ENCODE measurements at regions not wholly inside any gene's neighbourhood (a gene's known extent, or its start where the extent isn't known, plus 50 kb on each side); places are given as distances from the start of the nearest gene placed in this dataset.

DNA sequence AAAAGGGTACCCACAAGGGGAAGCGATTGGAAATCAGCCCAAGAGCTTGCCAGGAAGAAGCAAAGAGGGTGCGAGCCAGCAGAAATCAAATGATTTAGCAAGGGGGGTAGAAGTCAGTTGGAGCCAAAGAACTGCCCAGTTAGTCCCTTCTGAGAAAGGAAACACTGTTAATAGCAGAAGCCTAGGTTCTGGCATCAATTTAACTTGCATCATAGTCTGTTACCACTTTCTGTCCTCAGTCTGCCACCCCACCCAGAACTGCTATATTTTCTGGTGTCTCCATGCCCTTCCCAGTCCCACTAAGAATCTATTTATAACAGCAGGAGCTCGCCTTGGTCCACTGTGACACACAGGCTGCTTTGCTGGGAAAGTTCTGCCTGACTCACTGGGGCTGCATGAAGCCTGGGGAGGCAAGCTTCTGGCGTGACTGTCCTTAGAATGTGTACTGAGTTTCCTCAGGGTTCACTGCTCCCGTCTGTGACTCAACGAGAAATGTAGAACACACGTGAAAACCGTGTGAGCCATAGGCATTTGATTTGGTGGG, 157.8 kb upstream of the TTC29 start:
- no peak overlapping the region for H3K4me3 ChIP-seq
- H3K36me3 ChIP-seq = no peaks in the 10 kb centered on the region
- intact Hi-C loops (cut with DNase I) = no loop called here
- no peaks in the 10 kb centered on the region for H3K4me1 ChIP-seq (replicated peaks)
- TF ChIP-seq, protein P1, sequence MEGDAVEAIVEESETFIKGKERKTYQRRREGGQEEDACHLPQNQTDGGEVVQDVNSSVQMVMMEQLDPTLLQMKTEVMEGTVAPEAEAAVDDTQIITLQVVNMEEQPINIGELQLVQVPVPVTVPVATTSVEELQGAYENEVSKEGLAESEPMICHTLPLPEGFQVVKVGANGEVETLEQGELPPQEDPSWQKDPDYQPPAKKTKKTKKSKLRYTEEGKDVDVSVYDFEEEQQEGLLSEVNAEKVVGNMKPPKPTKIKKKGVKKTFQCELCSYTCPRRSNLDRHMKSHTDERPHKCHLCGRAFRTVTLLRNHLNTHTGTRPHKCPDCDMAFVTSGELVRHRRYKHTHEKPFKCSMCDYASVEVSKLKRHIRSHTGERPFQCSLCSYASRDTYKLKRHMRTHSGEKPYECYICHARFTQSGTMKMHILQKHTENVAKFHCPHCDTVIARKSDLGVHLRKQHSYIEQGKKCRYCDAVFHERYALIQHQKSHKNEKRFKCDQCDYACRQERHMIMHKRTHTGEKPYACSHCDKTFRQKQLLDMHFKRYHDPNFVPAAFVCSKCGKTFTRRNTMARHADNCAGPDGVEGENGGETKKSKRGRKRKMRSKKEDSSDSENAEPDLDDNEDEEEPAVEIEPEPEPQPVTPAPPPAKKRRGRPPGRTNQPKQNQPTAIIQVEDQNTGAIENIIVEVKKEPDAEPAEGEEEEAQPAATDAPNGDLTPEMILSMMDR (IDR thresholded peaks at IDR 0.05) = no peak
- TF ChIP-seq POLR2AphosphoS5 (IDR thresholded peaks at IDR 0.05) (no peak), POLR2A (IDR thresholded peaks at IDR 0.05) (no peak)
- 40% methylated on average over 8 of the region's 8 CpGs for WGBS
- no peak for DNase-seq (ENCODE audit: low spot score)
- no peaks in the 10 kb centered on the region for H3K27me3 ChIP-seq (replicated peaks; ENCODE audit: insufficient read depth)
- H3K27ac ChIP-seq = no peak overlapping the region
- no peaks in the 10 kb centered on the region for H3K9me3 ChIP-seq

DNA sequence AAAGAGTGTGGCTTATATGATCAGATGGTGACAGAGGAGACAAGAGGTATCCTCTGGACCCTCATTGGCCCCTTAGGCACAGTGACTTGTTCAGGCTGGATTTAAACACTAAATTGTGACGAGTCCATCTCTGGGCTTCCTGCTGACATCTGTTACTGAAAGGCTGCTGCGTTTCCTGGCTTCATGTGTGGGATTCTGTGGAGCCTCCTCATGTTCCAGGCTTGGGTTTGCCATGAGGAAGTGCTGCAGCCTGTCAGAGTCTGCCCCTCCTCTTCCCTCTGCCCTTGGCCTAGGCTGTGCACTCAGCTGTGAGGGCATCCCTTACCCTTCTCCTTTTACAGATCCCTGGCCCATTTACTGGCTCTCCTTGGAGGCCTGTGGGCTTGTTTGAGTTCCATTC, 159.1 kb upstream of the TTC29 start:
- intact Hi-C loops (cut with DNase I) = no loop called here
- TF ChIP-seq POLR2AphosphoS5 (IDR thresholded peaks at IDR 0.05) (no peak), POLR2A (IDR thresholded peaks at IDR 0.05) (no peak)
- TF ChIP-seq, protein P1 (IDR thresholded peaks at IDR 0.05) = no peak
- H3K27ac ChIP-seq = no peak overlapping the region

DNA sequence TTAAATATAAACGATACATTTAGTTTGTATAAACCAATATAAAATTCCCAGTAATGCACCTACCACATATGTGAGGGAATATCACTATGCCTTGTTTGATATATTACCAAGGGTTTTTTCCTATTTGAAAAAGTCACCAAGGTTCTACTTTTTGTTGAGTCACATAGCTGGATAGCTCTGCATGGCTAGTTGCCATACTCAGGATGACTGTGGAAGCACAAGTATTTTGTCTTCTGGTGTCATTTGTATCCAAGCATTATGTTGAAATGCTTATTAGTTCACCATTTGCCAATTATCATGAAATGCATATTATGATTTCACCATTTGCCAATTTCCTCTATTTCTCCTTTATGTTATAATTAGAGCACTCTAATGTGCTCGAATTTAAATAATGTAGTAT, 162.7 kb upstream of the TTC29 start:
- TF ChIP-seq POLR2AphosphoS5 (IDR thresholded peaks at IDR 0.05) (no peak), POLR2A (IDR thresholded peaks at IDR 0.05) (no peak)
- TF ChIP-seq, protein P1 (IDR thresholded peaks at IDR 0.05) = no peak
- Histone ChIP-seq H3K27me3 (replicated peaks; ENCODE audit: insufficient read depth) (no peaks in the 10 kb centered on the region), H3K27ac (no peak overlapping the region), H3K36me3 (no peaks in the 10 kb centered on the region), H3K9me3 (no peaks in the 10 kb centered on the region), H3K4me3 (no peak overlapping the region), H3K4me1 (replicated peaks) (no peaks in the 10 kb centered on the region)
- intact Hi-C loops (cut with DNase I) = no loop called here
- 91% methylated on average over 2 of the region's 2 CpGs for WGBS
- DNase-seq (ENCODE audit: low spot score) = no peak

More for the DNA sequence above, 159.1 kb upstream of the TTC29 start:
- Histone ChIP-seq H3K4me3 (no peak overlapping the region), H3K27me3 (replicated peaks; ENCODE audit: insufficient read depth) (no peaks in the 10 kb centered on the region), H3K9me3 (no peaks in the 10 kb centered on the region), H3K4me1 (replicated peaks) (no peaks in the 10 kb centered on the region), H3K36me3 (no peaks in the 10 kb centered on the region)
- WGBS = 70% methylated on average over 2 of the region's 2 CpGs
- DNase-seq (ENCODE audit: low spot score) = no peak

DNA sequence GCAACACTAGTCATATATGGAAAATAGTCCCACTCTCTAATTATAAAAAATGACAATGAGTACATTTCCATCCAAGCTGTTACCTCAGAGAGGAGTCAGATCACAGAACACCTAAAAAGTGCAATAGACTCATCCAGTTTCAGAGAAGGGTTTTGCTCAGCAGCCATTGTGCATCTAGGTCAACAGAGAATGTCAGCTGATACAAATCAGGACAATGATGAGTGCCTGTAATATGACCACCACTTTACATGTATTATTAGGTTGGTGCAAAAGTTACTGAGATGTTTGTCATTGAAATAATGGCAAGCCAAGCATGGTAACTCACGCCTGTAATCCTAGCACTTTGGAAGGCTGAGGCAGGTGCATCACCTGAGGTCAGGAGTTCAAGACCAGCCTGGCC, 164.1 kb upstream of the TTC29 start:
- intact Hi-C loops (cut with DNase I) = loop anchor here (2.0 to 10.0 kb wide), 2 partner anchors 481 to 755 kb away; no protein-coding TSS in a partner anchor
- Histone ChIP-seq H3K4me1 (replicated peaks) (no peaks in the 10 kb centered on the region), H3K4me3 (no peak overlapping the region), H3K27ac (no peak overlapping the region), H3K9me3 (no peaks in the 10 kb centered on the region), H3K36me3 (no peaks in the 10 kb centered on the region), H3K27me3 (replicated peaks; ENCODE audit: insufficient read depth) (no peaks in the 10 kb centered on the region)
- no peak for TF ChIP-seq POLR2A (IDR thresholded peaks at IDR 0.05)
- TF ChIP-seq, protein P1 (IDR thresholded peaks at IDR 0.05) = no peak
- no peak for TF ChIP-seq POLR2AphosphoS5 (IDR thresholded peaks at IDR 0.05)
- 65% methylated on average over 1 of the region's 1 CpG for WGBS
- no peak for DNase-seq (ENCODE audit: low spot score)

All from prostate gland (tissue), 2 donors.